ENCODE measurements at regions not wholly inside any gene's neighbourhood (a gene's known extent, or its start where the extent isn't known, plus 50 kb on each side); places are given as distances from the start of the nearest gene placed in this dataset.
A peak's percentile ranks its signal among the peaks of the same experiment; 100 is the strongest.

- Histone ChIP-seq H3K4me3 (no peak overlapping the region), H3K36me3 (no peaks in the 10 kb centered on the region), H3K27me3 (no peaks in the 10 kb centered on the region), H3K27ac (no peak overlapping the region), H3K9me3 (peaks cover 0 to 11% of the 10 kb centered on the region in 2 donors), H3K4me1 (no peaks in the 10 kb centered on the region)
- TF ChIP-seq CTCF (IDR thresholded peaks at IDR 0.05), result no peak
- DNase-seq (no peak), ATAC-seq (no peak)
- intact Hi-C loops (cut with DNase I), result no loop called here
These were observed 658.4 kb upstream of the ZP4 start for GRCh38 chr1:238549137-238549536.

- no peak for DNase-seq
- Histone ChIP-seq H3K27ac (no peak overlapping the region), H3K4me1 (no peaks in the 10 kb centered on the region), H3K36me3 (no peaks in the 10 kb centered on the region), H3K4me3 (no peak overlapping the region), H3K9me3 (peaks cover 0 to 16% of the 10 kb centered on the region in 2 donors), H3K27me3 (no peaks in the 10 kb centered on the region)
- no peak for ATAC-seq
- no peak for TF ChIP-seq CTCF (IDR thresholded peaks at IDR 0.05)
- intact Hi-C loops (cut with DNase I), result no loop called here
These were observed 655.4 kb upstream of the ZP4 start for GRCh38 chr1:238546118-238546517.

- ATAC-seq (no peak), DNase-seq (no peak)
- no peak overlapping the region for H3K27ac ChIP-seq
- no peaks in the 10 kb centered on the region for H3K36me3 ChIP-seq
- no peak for TF ChIP-seq CTCF (IDR thresholded peaks at IDR 0.05)
- no peaks in the 10 kb centered on the region for H3K9me3 ChIP-seq
- H3K4me3 ChIP-seq, result no peak overlapping the region
- H3K4me1 ChIP-seq, result no peaks in the 10 kb centered on the region
- intact Hi-C loops (cut with DNase I), result no loop called here
- no peaks in the 10 kb centered on the region for H3K27me3 ChIP-seq
These were observed 646.9 kb upstream of the ZP4 start for GRCh38 chr1:238537641-238538040.

DNA sequence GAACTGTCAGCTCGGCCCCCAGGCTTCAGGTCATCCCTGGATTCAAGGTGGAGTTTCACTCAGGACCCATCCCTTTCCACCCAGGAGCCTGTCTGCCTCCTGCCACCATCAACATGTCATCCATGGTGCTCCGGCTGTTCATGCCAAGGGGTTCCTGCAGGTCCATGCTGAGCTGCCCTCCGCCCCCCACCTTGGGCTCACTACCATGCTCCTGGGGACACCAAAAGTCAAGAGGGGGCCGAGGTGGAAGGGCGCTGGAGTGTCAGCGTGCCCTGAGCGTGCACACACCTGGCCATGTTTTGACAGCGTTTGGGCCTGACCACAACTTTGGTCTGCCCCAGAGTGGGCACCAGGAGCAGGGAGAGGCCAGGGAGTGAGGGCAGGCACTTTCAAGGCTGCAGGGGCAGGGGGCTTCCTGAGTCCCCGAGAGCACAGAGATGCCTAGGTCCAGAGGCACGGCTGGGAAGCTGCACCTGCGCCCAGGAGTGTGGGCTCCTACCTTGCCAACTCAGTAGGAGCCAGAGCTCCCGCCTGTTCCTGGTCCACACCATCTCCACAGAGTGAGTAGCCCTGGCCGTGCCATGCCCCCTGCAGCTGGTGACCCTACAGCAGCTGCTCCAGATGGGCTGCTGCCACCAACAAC lies 639.6 kb upstream of the ZP4 start:
- Histone ChIP-seq H3K27me3 (no peaks in the 10 kb centered on the region), H3K4me1 (no peaks in the 10 kb centered on the region), H3K36me3 (no peaks in the 10 kb centered on the region), H3K4me3 (no peak overlapping the region), H3K9me3 (peaks cover 0 to 12% of the 10 kb centered on the region in 2 donors), H3K27ac (no peak overlapping the region)
- intact Hi-C loops (cut with DNase I), result no loop called here
- peak in 1 of 4 donors; percentile 63 for DNase-seq
- TF ChIP-seq CTCF (IDR thresholded peaks at IDR 0.05), result no peak
- no peak for ATAC-seq

DNA sequence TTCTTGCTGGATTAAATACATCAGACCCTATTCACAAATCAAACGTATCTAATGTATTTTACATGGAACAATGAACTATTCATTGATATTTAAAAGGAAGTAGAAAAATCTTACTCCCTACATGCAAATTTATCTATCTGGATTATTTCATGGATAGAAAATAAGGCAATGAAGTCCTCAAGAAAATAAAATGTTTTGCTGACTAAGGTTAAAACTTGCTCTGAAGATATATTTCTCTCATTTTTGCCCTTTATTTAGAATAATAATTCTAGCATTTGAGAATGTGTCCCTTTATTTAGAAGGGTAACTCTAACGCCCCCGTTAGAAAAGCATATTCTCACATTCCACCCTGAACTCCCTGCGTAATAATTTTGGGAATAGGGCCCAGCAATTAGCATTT lies 627.0 kb upstream of the ZP4 start:
- H3K9me3 ChIP-seq, result peaks cover 0 to 30% of the 10 kb centered on the region in 2 donors
- H3K4me3 ChIP-seq, result no peak overlapping the region
- ATAC-seq (no peak), DNase-seq (no peak)
- H3K27me3 ChIP-seq, result no peaks in the 10 kb centered on the region
- H3K36me3 ChIP-seq, result no peaks in the 10 kb centered on the region
- no peak for TF ChIP-seq CTCF (IDR thresholded peaks at IDR 0.05)
- no peak overlapping the region for H3K27ac ChIP-seq
- intact Hi-C loops (cut with DNase I), result no loop called here
- H3K4me1 ChIP-seq, result no peaks in the 10 kb centered on the region
